Pons (tissue), 1 donor: ENCODE measurements at regions not wholly inside any gene's neighbourhood (a gene's known extent, or its start where the extent isn't known, plus 50 kb on each side); places are given as distances from the start of the nearest gene placed in this dataset.
"Not testable (repeated sequence)": the region's sequence is repeated elsewhere in the genome, so short reads cannot be mapped to it uniquely, and the experiment has no call there.

ENCODE experiments used
- DNase-seq: peaks from one replicate; pipeline ENCODE4 v3.0.0-alpha.2; 2016; ENCODE audit warnings: low spot score

DNA sequence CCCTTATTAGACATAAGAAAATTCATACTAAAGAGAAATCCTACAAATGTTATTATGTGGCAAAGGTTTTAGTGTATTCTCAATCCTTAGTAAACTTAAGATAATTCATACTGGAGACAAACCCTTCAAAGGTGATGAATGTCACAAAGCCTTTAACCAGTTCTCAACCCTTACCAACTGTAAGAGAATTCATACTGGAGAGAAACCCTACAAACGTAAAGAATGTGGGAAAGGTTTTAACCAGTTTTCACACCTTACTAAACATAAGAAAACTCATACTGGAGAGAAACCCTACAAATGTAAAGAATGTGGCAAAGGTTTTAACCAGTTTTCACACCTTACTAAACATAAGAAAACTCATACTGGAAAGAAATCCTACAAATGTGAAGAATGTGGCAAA lies 93.2 kb downstream of the ZNF680 start:
- no peak for DNase-seq

DNA sequence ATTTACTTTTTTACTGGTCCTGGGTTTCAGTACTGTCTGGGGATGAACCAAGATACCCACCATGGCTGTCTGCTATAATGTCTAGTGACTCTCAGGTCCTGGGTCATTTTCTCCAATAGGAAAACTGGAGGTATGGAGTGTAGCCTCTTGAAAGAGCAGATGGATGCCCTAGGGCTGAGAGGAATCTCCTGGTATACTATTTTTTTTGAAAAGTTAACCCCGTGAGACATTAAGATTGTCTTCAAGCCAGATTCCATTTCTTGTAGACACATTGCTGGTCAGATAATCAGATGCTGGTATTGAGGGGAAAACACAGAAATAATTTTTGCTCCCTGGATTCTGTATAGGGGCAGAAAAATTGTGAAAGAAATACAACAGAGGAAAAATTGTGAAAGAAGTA lies 97.3 kb downstream of the ZNF680 start:
- DNase-seq, result no peak

DNA sequence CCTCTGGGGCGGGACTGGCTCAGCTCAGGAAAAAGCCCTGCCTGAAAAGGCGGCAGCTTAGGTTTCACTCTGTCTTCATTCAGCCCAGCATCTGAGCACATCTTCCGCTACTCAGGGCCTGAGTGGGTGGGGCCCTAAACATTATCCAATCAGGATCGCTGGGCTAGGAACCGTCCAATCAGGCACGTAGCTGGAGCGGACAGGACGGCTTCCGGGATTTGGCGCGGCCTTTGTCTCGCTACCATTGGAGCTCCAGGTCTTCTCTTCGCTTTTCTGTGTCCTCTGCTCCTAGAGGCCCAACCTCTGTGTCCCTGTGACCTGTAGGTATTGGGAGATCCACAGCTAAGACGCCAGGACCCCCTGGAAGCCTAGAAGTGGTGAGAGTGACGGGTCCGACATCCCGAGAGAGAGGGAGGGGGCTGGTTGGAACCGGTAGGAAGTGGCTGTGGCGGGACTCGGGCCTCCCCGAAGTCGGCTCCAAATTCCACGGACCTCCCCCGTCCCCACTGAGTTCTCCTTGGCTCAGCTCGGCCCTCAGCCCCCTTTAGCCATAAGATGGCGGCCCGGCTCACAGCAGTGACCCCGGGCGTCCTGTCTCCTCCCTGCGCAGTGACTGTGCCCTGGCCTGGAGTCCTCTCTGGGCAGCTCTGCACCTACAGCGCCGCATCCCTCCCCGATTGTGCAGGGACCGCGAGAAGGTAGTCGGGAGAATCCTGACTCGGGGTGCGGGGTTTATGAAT lies 99.1 kb downstream of the ZNF680 start:
- peak; percentile 85 for DNase-seq

- not testable (repeated sequence) for DNase-seq
These were observed 103.0 kb downstream of the ZNF680 start for GRCh38 chr7:64459858-64460257.

DNA sequence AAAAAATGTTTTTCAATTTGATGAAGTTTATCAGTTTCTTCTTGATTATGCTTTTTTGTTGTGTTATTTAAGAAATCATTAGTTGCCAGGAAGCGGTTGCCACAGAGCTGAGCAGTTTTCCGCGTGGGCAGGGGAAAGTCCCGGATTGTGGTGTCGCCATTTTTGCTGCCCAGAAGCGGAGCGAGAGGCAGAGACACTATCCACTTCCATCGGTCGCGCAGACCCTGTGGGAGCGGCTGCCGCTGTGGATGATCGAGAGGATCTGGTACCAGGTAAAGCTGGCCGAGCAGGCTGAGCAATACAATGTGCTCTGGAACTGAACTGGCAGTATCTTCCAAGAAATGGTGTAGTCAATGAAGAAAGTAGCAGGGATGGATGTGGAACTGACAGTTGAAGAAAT lies 119.8 kb downstream of the ZNF736 start:
- no peak for DNase-seq

- DNase-seq, result no peak
These were observed 118.1 kb downstream of the ZNF736 start for GRCh38 chr7:64431838-64432237.

DNA sequence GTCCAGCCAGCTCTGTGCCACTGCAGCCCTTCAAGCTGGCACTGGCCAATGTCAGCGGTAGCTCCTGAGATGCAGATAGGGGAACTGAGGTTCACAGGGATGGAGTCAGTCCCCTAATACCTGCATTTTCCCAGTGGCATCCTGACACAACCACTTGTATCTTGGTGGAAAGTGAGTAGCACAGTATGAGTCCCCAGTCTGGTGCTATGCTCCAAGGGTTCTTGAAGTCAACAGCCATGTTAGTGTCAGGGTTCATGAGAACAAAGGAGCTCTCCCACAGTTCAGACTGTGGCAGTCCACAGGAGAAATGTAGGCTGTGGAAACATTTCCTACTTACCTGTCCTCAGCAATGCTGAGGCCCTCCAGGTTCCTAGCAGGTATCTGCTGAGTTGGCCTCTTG lies 115.5 kb downstream of the ZNF736 start:
- DNase-seq, result no peak

- DNase-seq, result not testable (repeated sequence)
These were observed 111.7 kb downstream of the ZNF736 start for GRCh38 chr7:64425436-64425835.

DNA sequence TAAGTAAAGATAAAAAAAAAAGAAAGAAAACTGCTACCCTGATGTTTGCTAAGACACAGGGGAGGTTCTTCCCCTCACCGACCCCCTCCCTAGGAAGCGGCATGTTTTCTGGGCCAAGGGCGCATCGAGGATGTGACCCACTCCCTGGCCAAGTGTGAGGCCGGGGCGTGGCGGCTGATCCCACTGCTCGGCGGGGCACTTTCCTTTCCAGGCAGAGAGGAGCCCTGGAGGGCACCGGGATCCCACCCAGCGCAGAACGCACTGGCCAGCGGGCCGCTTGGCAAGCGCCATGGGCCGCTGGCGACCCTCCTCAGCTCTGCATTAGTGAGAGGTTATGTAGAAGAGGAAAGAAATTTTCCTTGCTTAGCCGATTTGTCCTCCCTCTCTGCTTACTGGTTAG lies 93.4 kb downstream of the ZNF736 start:
- DNase-seq, result no peak
